Prostate gland (tissue), 2 donors: ENCODE measurements at regions not wholly inside any gene's neighbourhood (a gene's known extent, or its start where the extent isn't known, plus 50 kb on each side); places are given as distances from the start of the nearest gene placed in this dataset.

ENCODE experiments used
- DNase-seq: peaks from one replicate; pipeline ENCODE4 v3.0.0-alpha.2; 2019; ENCODE audit warnings: low spot score
- H3K27ac ChIP-seq, 2 donors: fragments of 200-600 bp; sonication (generic); 2 replicates each; pipeline ENCODE4 v1.5.1; 2017 to 2019
- H3K27me3 ChIP-seq: fragments of 200-600 bp; sonication (generic); replicated peaks from 2 replicates; pipeline ENCODE4 v1.5.1; 2019; ENCODE audit not compliant: insufficient read depth
- H3K36me3 ChIP-seq, 2 donors: fragments of 200-600 bp; sonication (generic); 1 replicate in 1 of 2; 2 replicates in 1 of 2; pipeline versions ENCODE4 v1.5.1 to v1.8.1; 2017 to 2019
- H3K4me1 ChIP-seq: fragments of 200-600 bp; sonication (generic); replicated peaks from 2 replicates; pipeline ENCODE4 v1.5.1; 2019
- H3K4me3 ChIP-seq, 2 donors: fragments of 200-600 bp; sonication (generic); 2 replicates each; pipeline ENCODE4 v1.5.1; 2017 to 2019
- H3K9me3 ChIP-seq: fragments of 200-600 bp; sonication (generic); 2 replicates; pipeline ENCODE4 v1.5.1; 2017
- CTCF ChIP-seq, 4 experiments: fragments of 200-600 bp in 2 of 4; fragments of 450-650 bp in 2 of 4; sonication (generic) in 2 of 4; IDR thresholded peaks; 1 replicate in 3 of 4; 2 replicates in 1 of 4; pipeline ENCODE4 v1.5.1; 2016 to 2019; ENCODE audit warnings: antibody characterized with exemption in 4 of 4, mild to moderate bottlenecking in 2 of 4, moderate library complexity in 2 of 4
- POLR2A ChIP-seq: fragments of 450-650 bp; IDR thresholded peaks from one replicate; pipeline ENCODE4 v1.6.1; 2016; ENCODE audit warnings: antibody characterized with exemption, mild to moderate bottlenecking
- POLR2AphosphoS5 ChIP-seq: sonication (generic); formaldehyde crosslinking; IDR thresholded peaks from one replicate; pipeline ENCODE4 v1.6.1; 2017; ENCODE audit warnings: antibody characterized with exemption
- WGBS: methylation state at CpG from one replicate; pipeline ENCODE4 v1.1.5; 2018; 5-methylcytosine and 5-hydroxymethylcytosine counted together
- intact Hi-C: fragments of 100-400 bp; cut with DNase I; formaldehyde crosslinking; loops from one replicate; pipeline ENCODE4 v1.14.2; 2022

- Histone ChIP-seq H3K4me3 (no peak overlapping the region), H3K27ac (no peak overlapping the region), H3K36me3 (no peaks in the 10 kb centered on the region), H3K4me1 (no peaks in the 10 kb centered on the region), H3K27me3 (no peaks in the 10 kb centered on the region), H3K9me3 (no peaks in the 10 kb centered on the region)
- intact Hi-C loops = no loop called here
- WGBS = 93% methylated on average over 6 of the region's 6 CpGs
- no peak for TF ChIP-seq POLR2AphosphoS5
- no peak for TF ChIP-seq POLR2A
- TF ChIP-seq CTCF (IDR thresholded peaks at IDR 0.05) = no peak
- no peak for DNase-seq
Observed at GRCh38 chr18:41009926-41010325, 945.1 kb upstream of the PIK3C3 start.

- WGBS = 58% methylated on average over 3 of the region's 3 CpGs
Observed at GRCh38 chr18:41004324-41004723, 950.7 kb upstream of the PIK3C3 start.

GRCh38 chr18:40995529-40995928 lies 959.5 kb upstream of the PIK3C3 start:
- TF ChIP-seq POLR2AphosphoS5 = no peak
- TF ChIP-seq CTCF (IDR thresholded peaks at IDR 0.05) = no peak
- no peak for TF ChIP-seq POLR2A
- Histone ChIP-seq H3K4me3 (no peak overlapping the region), H3K27ac (no peak overlapping the region), H3K4me1 (no peaks in the 10 kb centered on the region), H3K27me3 (no peaks in the 10 kb centered on the region), H3K36me3 (no peaks in the 10 kb centered on the region), H3K9me3 (no peaks in the 10 kb centered on the region)
- intact Hi-C loops = no loop called here
- DNase-seq = no peak
- WGBS = 30% methylated on average over 1 of the region's 1 CpG

More at GRCh38 chr18:41004324-41004723, 950.7 kb upstream of the PIK3C3 start:
- Histone ChIP-seq H3K36me3 (no peaks in the 10 kb centered on the region), H3K4me3 (no peak overlapping the region), H3K27me3 (no peaks in the 10 kb centered on the region), H3K4me1 (no peaks in the 10 kb centered on the region), H3K27ac (no peak overlapping the region), H3K9me3 (no peaks in the 10 kb centered on the region)
- TF ChIP-seq CTCF (IDR thresholded peaks at IDR 0.05) (no peak), POLR2AphosphoS5 (no peak), POLR2A (no peak)
- DNase-seq = no peak
- intact Hi-C loops = no loop called here

GRCh38 chr18:40993363-40993762 lies 961.7 kb upstream of the PIK3C3 start:
- Histone ChIP-seq H3K4me3 (no peak overlapping the region), H3K4me1 (no peaks in the 10 kb centered on the region), H3K36me3 (no peaks in the 10 kb centered on the region), H3K9me3 (no peaks in the 10 kb centered on the region), H3K27me3 (no peaks in the 10 kb centered on the region), H3K27ac (no peak overlapping the region)
- intact Hi-C loops = no loop called here
- TF ChIP-seq POLR2AphosphoS5 = no peak
- no peak for TF ChIP-seq CTCF (IDR thresholded peaks at IDR 0.05)
- TF ChIP-seq POLR2A = no peak
- no peak for DNase-seq

GRCh38 chr18:40987581-40987980 lies 967.5 kb upstream of the PIK3C3 start:
- H3K36me3 ChIP-seq = no peaks in the 10 kb centered on the region
- TF ChIP-seq CTCF (IDR thresholded peaks at IDR 0.05) (no peak), POLR2A (no peak), POLR2AphosphoS5 (no peak)
- intact Hi-C loops = no loop called here
- no peaks in the 10 kb centered on the region for H3K27me3 ChIP-seq
- 85% methylated on average over 1 of the region's 1 CpG for WGBS
- H3K9me3 ChIP-seq = no peaks in the 10 kb centered on the region
- no peaks in the 10 kb centered on the region for H3K4me1 ChIP-seq
- no peak overlapping the region for H3K4me3 ChIP-seq
- no peak overlapping the region for H3K27ac ChIP-seq
- no peak for DNase-seq
